NCI-H345 (cell line): ENCODE measurements at regions not wholly inside any gene's neighbourhood (a gene's known extent, or its start where the extent isn't known, plus 50 kb on each side); places are given as distances from the start of the nearest gene placed in this dataset.

Experiments used
- DNase-seq: peaks from one replicate; lab custom pipeline; 2025; lab: John Stamatoyannopoulos, UW

- no peak for DNase-seq
Observed at GRCh38 chr2:225340923-225341322, 58.6 kb upstream of the NYAP2 start.

GRCh38 chr2:225337183-225337582 lies 62.3 kb upstream of the NYAP2 start:
- no peak for DNase-seq

GRCh38 chr2:225334514-225334913 lies 65.0 kb upstream of the NYAP2 start:
- DNase-seq, result peak; percentile 96

- no peak for DNase-seq
Observed at GRCh38 chr2:225328192-225328591, 71.3 kb upstream of the NYAP2 start.

GRCh38 chr2:225326969-225327368 lies 72.5 kb upstream of the NYAP2 start:
- peak; percentile 29 for DNase-seq

GRCh38 chr2:225319872-225320271 lies 79.6 kb upstream of the NYAP2 start:
- no peak for DNase-seq

- DNase-seq, result no peak
Observed at GRCh38 chr2:225318440-225318839, 81.1 kb upstream of the NYAP2 start.

GRCh38 chr2:225317186-225317585 lies 82.3 kb upstream of the NYAP2 start:
- DNase-seq, result no peak

- no peak for DNase-seq
Observed at GRCh38 chr2:225310745-225311144, 88.8 kb upstream of the NYAP2 start.

GRCh38 chr2:225309516-225309915 lies 90.0 kb upstream of the NYAP2 start:
- DNase-seq, result no peak

GRCh38 chr2:225296951-225297350 lies 102.6 kb upstream of the NYAP2 start:
- DNase-seq, result no peak

- DNase-seq, result no peak
Observed at GRCh38 chr2:225295102-225295501, 104.4 kb upstream of the NYAP2 start.

- DNase-seq, result no peak
Observed at GRCh38 chr2:225293638-225294037, 105.9 kb upstream of the NYAP2 start.

- no peak for DNase-seq
Observed at GRCh38 chr2:225290757-225291400, 108.6 kb upstream of the NYAP2 start.

GRCh38 chr2:225289659-225290058 lies 109.9 kb upstream of the NYAP2 start:
- no peak for DNase-seq

GRCh38 chr2:225288986-225289385 lies 110.5 kb upstream of the NYAP2 start:
- DNase-seq, result no peak

GRCh38 chr2:225282858-225283710 lies 116.4 kb upstream of the NYAP2 start:
- DNase-seq, result peak; percentile 40

- DNase-seq, result no peak
Observed at GRCh38 chr2:225276207-225276606, 123.3 kb upstream of the NYAP2 start.

GRCh38 chr2:225275443-225275842 lies 124.1 kb upstream of the NYAP2 start:
- DNase-seq, result no peak

GRCh38 chr2:225274751-225275150 lies 124.8 kb upstream of the NYAP2 start:
- DNase-seq, result peak; percentile 86

GRCh38 chr2:225272173-225272572 lies 127.3 kb upstream of the NYAP2 start:
- DNase-seq, result peak; percentile 78

GRCh38 chr2:225270861-225271260 lies 128.6 kb upstream of the NYAP2 start:
- DNase-seq, result peak; percentile 88

- DNase-seq, result peak; percentile 83
Observed at GRCh38 chr2:225270053-225270452, 129.5 kb upstream of the NYAP2 start.

- DNase-seq, result no peak
Observed at GRCh38 chr2:225254363-225254762, 145.1 kb upstream of the NYAP2 start.
